ENCODE measurements at regions not wholly inside any gene's neighbourhood (a gene's known extent, or its start where the extent isn't known, plus 50 kb on each side); places are given as distances from the start of the nearest gene placed in this dataset.

DNA sequence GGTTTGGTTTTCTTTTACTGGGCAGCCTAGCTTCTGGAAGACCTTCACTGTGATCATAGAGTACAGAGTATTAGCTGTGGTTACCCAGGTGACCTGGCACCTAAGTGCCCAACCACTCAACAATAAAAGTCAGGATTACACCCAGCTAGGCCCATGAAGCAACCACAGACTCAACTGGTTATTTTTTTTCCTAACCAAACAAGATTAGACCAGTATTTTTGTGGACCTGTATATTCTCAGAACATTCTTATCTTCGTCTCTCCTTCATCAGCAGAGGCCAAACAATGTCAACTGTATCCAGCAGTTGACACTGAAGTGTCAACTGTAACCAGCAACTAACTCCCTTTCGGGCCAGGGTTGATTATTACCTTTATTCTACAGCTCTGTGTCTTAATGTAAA, 289.2 kb upstream of the SLC39A10 start:
- TF ChIP-seq, protein P1, sequence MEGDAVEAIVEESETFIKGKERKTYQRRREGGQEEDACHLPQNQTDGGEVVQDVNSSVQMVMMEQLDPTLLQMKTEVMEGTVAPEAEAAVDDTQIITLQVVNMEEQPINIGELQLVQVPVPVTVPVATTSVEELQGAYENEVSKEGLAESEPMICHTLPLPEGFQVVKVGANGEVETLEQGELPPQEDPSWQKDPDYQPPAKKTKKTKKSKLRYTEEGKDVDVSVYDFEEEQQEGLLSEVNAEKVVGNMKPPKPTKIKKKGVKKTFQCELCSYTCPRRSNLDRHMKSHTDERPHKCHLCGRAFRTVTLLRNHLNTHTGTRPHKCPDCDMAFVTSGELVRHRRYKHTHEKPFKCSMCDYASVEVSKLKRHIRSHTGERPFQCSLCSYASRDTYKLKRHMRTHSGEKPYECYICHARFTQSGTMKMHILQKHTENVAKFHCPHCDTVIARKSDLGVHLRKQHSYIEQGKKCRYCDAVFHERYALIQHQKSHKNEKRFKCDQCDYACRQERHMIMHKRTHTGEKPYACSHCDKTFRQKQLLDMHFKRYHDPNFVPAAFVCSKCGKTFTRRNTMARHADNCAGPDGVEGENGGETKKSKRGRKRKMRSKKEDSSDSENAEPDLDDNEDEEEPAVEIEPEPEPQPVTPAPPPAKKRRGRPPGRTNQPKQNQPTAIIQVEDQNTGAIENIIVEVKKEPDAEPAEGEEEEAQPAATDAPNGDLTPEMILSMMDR (IDR thresholded peaks at IDR 0.05): no peak
- no peaks in the 10 kb centered on the region for H3K27me3 ChIP-seq
- no peaks in the 10 kb centered on the region for H3K9me3 ChIP-seq
- no peaks in the 10 kb centered on the region for H3K36me3 ChIP-seq
- no peak overlapping the region for H3K27ac ChIP-seq
- no peak overlapping the region for H3K4me3 ChIP-seq (ENCODE audit: low read depth in 1 of 2, low read length in 1 of 2)
- no peaks in the 10 kb centered on the region for H3K4me1 ChIP-seq (ENCODE audit: control insufficient read depth in 1 of 2, insufficient read depth in 1 of 2, low read depth in 1 of 2, low read length in 1 of 2)

DNA sequence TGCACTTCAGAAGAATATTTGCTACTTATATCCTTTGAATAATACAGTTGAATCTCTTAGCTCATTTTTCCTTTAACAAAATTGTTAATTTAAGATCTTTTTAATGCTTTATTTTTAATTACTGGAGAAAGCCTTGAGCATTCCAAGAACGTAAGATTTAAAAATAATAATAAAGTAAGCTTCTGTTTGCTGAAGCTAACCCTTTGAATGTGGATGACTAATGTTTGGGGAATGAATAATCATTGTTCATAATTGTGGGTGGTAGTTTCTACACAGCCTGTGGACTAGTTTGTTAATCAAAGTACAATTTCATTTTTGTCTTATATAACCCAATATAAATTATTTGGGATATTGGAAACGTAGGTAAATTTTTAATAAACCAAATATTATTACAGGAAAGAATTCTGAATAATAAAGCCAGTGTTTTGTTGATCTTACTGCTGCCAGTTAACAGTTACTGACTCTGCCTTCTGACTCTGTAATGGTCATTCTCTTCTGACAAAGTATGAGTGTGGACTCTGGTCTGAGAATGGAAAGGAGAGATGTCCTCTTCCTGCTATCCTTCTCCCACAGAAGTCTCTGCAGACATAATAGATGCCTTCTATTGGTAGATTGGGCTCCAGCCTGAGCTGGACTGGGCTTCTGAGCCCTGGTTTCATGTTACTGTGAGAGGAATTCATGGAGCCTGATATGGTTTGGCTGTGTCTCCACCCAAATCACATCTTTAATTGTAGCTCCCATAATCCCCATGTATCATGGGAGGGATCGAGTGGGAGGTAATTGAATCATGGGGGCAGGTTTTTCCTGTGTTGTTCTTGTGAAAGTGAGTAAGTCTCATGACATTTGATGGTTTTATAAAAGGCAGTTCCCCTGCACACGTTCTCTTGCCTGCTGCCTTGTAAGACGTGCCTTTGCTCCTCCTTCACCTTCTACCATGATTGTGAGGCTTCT, 292.7 kb upstream of the SLC39A10 start:
- TF ChIP-seq, protein P1 (IDR thresholded peaks at IDR 0.05): no peak
- no peaks in the 10 kb centered on the region for H3K27me3 ChIP-seq
- H3K36me3 ChIP-seq: no peaks in the 10 kb centered on the region
- no peak overlapping the region for H3K27ac ChIP-seq
- H3K4me1 ChIP-seq (ENCODE audit: control insufficient read depth in 1 of 2, insufficient read depth in 1 of 2, low read depth in 1 of 2, low read length in 1 of 2): no peaks in the 10 kb centered on the region
- no peak overlapping the region for H3K4me3 ChIP-seq (ENCODE audit: low read depth in 1 of 2, low read length in 1 of 2)
- H3K9me3 ChIP-seq: no peaks in the 10 kb centered on the region

DNA sequence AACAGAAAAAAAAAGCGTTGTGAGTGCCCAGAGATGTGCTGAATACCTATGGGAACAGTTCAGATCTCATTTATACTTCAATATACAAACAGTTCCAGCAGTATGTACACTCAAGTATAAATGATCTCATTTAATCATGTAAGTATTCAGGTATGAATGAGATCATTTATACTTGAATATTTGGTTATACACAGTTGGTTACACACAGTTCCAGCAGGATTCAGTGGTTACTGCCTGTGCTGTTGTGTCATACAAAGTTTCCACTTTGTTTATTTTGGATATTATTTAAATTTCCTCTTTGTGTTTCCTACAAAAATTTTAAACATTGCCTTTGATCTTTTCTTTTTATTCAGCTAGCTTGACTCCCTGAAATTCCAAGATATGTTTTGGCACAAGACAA, 293.5 kb upstream of the SLC39A10 start:
- Histone ChIP-seq H3K27ac (no peak overlapping the region), H3K9me3 (no peaks in the 10 kb centered on the region), H3K4me3 (ENCODE audit: low read depth in 1 of 2, low read length in 1 of 2) (no peak overlapping the region), H3K36me3 (no peaks in the 10 kb centered on the region), H3K4me1 (ENCODE audit: control insufficient read depth in 1 of 2, insufficient read depth in 1 of 2, low read depth in 1 of 2, low read length in 1 of 2) (no peaks in the 10 kb centered on the region), H3K27me3 (no peaks in the 10 kb centered on the region)
- TF ChIP-seq, protein P1 (IDR thresholded peaks at IDR 0.05): no peak

GRCh38 chr2:195360242-195360641, 296.8 kb upstream of the SLC39A10 start:
- TF ChIP-seq, protein P1 (IDR thresholded peaks at IDR 0.05): no peak
- Histone ChIP-seq H3K36me3 (no peaks in the 10 kb centered on the region), H3K27ac (no peak overlapping the region), H3K9me3 (no peaks in the 10 kb centered on the region), H3K4me3 (ENCODE audit: low read depth in 1 of 2, low read length in 1 of 2) (no peak overlapping the region), H3K4me1 (ENCODE audit: control insufficient read depth in 1 of 2, insufficient read depth in 1 of 2, low read depth in 1 of 2, low read length in 1 of 2) (no peaks in the 10 kb centered on the region), H3K27me3 (no peaks in the 10 kb centered on the region)

- H3K4me3 ChIP-seq (ENCODE audit: low read depth in 1 of 2, low read length in 1 of 2): no peak overlapping the region
- no peaks in the 10 kb centered on the region for H3K27me3 ChIP-seq
- TF ChIP-seq, protein P1 (IDR thresholded peaks at IDR 0.05): no peak
- no peaks in the 10 kb centered on the region for H3K9me3 ChIP-seq
- H3K36me3 ChIP-seq: no peaks in the 10 kb centered on the region
- H3K4me1 ChIP-seq (ENCODE audit: control insufficient read depth in 1 of 2, insufficient read depth in 1 of 2, low read depth in 1 of 2, low read length in 1 of 2): no peaks in the 10 kb centered on the region
- no peak overlapping the region for H3K27ac ChIP-seq
Measured at GRCh38 chr2:195359043-195359735, 297.8 kb upstream of the SLC39A10 start.
